Fibroblast of the aortic adventitia (primary cell): ENCODE measurements at regions not wholly inside any gene's neighbourhood (a gene's known extent, or its start where the extent isn't known, plus 50 kb on each side); places are given as distances from the start of the nearest gene placed in this dataset.

ENCODE experiments used
- DNase-seq: peaks from one replicate; pipeline ENCODE4 v3.0.0-alpha.2; 2010; ENCODE audit warnings: low read depth
- H3K4me3 ChIP-seq: 2 replicates; pipeline ENCODE4 v1.5.1; 2011; ENCODE audit warnings: low read depth, mild to moderate bottlenecking, control low read depth, low read length, moderate library complexity
- CTCF ChIP-seq: IDR thresholded peaks from 2 replicates; pipeline ENCODE4 v1.5.1; 2011; ENCODE audit warnings: mild to moderate bottlenecking, low read length, control low read depth, inconsistent platforms; ENCODE audit not compliant: insufficient read depth

GRCh38 chrX:5829469-5829868 is 399.2 kb downstream of the NLGN4X start:
- no peak for TF ChIP-seq CTCF
- DNase-seq, result no peak
- H3K4me3 ChIP-seq, result no peak overlapping the region

- no peak overlapping the region for H3K4me3 ChIP-seq
- no peak for DNase-seq
- TF ChIP-seq CTCF, result no peak
Measured at GRCh38 chrX:5829060-5829459, 399.6 kb downstream of the NLGN4X start.

- H3K4me3 ChIP-seq, result no peak overlapping the region
- no peak for DNase-seq
- TF ChIP-seq CTCF, result no peak
Measured at GRCh38 chrX:5823903-5824302, 404.8 kb downstream of the NLGN4X start.

- TF ChIP-seq CTCF, result no peak
- H3K4me3 ChIP-seq, result no peak overlapping the region
- no peak for DNase-seq
Measured at GRCh38 chrX:5810636-5811035, 418.0 kb downstream of the NLGN4X start.

- no peak for TF ChIP-seq CTCF
- DNase-seq, result no peak
- H3K4me3 ChIP-seq, result no peak overlapping the region
Measured at GRCh38 chrX:5807181-5807580, 421.5 kb downstream of the NLGN4X start.

- H3K4me3 ChIP-seq, result no peak overlapping the region
- no peak for TF ChIP-seq CTCF
- no peak for DNase-seq
Measured at GRCh38 chrX:5802391-5802790, 426.3 kb downstream of the NLGN4X start.

- no peak for DNase-seq
- no peak overlapping the region for H3K4me3 ChIP-seq
- TF ChIP-seq CTCF, result no peak
Measured at GRCh38 chrX:5791721-5792120, 436.9 kb downstream of the NLGN4X start.
